Activated effector memory CD4-positive, alpha-beta T cell treated with anti-CD3 and anti-CD28 coated beads, Interleukin-2, amount 50 U/mL, for 16 hours (primary cell): ENCODE measurements at regions not wholly inside any gene's neighbourhood (a gene's known extent, or its start where the extent isn't known, plus 50 kb on each side); places are given as distances from the start of the nearest gene placed in this dataset.
"Not testable (repeated sequence)": the region's sequence is repeated elsewhere in the genome, so short reads cannot be mapped to it uniquely, and the experiment has no call there.

Experiments used
- DNase-seq: peaks from one replicate; pipeline ENCODE4 v3.0.0-alpha.2; 2020

DNA sequence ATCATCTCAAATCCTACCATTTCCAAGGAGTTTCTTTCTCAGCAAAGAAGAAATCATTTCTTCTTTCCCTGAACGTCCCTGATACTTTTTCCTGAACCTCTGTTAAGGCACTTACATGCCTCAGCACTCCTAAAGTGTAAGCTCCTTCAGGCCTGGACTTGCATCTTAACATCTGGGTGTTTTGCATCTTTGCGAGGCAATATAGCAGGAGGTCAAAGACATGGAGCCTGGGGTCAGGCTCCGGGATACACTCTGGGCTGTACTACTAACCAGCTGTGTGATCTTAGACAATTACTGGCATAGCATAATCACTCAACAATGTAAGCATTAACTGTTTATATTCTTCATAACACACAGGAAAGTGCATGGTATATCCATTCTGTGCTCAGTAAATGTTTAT is 275.5 kb upstream of the BOD1L1 start:
- DNase-seq: no peak

- no peak for DNase-seq
These were observed 276.4 kb upstream of the BOD1L1 start for GRCh38 chr4:13903901-13904300.

GRCh38 chr4:13905543-13905942 is 278.0 kb upstream of the BOD1L1 start:
- DNase-seq: no peak

DNA sequence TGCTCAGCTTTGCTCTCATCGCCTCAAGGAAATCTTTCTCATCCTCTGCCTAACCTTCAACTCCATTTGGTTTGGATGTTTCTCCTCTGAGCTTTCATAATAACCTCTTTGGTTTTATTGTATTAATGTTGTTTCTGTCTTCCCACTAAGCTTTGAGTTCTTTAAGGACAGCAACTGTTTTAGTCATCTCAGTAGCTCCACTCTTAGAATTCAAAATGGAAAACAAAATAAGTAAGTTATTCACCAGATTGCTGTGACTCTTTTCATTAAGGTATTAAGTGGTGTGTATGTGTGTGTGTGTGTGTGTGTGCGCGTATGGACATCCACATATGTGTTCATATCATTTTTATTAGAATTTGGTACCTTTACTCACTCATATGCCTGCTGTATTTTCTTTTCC is 279.2 kb upstream of the BOD1L1 start:
- no peak for DNase-seq

DNA sequence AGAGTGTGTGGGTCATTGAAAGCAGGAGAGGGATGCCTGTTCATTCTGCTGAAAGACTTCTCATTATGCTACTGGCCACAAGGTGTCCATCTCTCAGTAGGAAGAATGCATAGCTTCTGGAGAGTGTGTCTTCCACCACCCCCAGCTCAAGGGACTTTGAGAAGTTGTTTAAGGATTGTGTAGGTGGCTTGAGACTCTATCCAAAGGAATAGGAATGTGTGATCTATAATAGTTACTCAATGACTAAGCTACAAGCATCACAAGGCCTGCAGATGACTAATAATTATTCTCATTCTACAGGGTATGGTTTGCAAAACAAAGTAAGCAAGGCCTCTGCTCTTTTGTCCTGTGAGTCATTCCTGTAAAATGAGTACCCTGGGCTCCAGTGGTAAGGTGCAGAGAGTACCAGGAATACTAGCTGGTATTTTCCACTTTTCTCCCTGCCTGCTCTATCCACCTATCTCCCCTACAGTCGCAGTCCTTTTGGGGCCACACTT is 279.8 kb upstream of the BOD1L1 start:
- DNase-seq: no peak

DNA sequence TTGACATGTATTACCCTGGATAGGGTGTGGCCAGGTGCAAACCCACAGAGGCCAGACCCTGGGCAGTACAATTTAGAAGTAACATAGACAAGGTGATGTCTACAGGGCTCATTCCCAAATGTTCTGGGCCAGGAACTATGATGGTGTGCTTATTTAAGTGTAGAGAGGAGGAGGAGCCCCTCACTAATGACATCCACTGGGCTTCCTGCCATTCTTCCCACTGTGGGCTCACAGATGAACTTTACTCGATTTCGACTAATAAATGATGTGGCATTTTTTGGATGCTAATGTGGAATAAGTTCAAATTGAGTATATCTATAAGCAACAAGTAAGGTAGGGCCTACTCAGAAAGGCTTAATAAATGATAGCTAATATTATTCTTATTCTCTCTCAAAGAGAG is 280.9 kb upstream of the BOD1L1 start:
- DNase-seq: no peak

DNA sequence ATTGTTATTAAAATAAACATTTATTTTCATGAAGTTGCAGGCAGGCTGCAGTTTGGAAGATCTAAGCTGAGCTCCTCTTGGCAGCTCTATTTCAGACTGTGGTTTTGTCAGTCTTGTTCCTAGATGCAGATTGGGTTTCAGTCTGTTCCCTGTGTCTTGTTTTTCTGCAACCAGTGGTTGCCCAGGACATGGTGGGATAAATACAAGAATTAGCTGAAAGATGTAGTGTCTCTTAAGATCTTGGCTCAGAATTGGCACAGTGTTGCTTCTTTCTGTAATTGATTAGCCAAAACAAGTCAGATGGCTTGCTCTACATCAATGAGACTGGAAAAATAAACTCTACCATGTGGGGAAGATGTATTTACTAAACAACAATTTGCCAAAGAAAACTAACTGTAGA is 283.0 kb upstream of the BOD1L1 start:
- no peak for DNase-seq

DNA sequence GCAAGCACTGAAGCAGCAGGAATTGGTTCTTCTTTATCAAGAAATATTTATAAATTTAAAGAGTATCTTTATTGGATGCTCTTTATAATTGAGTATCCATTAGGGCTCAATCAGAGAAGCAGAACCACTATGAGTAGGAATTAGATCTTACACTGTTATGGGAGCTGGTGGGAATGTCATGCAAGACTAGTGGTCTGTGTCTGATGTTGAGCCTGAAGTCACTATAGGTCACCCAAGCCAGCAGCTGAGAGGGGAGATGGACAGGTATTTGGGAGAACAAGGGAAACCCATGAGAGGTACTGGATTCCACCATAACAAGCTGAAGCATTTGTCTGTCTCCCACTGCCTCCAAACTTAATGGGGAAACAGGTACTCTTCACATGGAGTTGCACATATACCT is 283.7 kb upstream of the BOD1L1 start:
- no peak for DNase-seq

GRCh38 chr4:13912436-13912925 is 285.0 kb upstream of the BOD1L1 start:
- no peak for DNase-seq

- DNase-seq: no peak
These were observed 285.4 kb upstream of the BOD1L1 start for GRCh38 chr4:13912966-13913365.

- no peak for DNase-seq
These were observed 289.5 kb upstream of the BOD1L1 start for GRCh38 chr4:13917015-13917414.

DNA sequence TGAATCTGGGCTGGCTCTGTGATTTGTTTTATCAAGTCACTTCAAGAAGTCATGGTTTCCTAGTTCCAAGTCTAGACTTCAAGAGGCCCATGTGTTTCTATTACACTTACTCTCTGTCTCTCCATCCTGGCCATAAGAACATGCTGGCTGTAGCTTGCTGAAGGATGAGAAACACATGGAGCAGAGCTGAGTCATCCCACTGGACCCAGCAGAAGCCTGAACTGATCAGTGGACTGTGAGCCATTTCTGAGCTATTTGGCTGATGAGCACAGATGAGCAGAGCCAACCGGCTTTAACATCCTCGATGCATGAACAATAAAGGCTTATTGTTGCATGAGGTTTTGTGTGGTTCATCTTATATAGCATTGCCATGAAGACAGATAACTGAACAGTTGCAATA is 290.6 kb upstream of the BOD1L1 start:
- no peak for DNase-seq

DNA sequence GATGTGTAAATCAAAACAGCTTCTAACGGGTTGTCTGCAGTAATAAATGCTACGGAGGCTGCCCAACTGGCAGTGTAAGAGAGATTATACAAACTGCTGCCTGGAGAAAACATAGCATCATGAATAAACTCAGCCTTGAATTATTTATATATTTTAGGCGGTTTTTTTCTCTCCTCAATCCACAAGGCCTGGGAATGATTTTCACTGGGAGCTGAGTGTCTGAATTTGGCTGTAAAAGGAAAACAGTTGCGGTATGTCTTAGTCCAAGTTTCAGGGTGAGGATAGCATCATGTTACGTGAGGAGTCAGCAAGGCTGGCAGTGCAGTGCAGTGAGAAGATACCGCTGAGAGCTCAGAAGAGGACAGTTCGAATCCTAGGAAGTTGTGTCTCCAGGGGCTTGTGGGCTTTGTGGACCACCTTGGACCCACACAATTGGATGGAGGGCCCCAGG is 291.5 kb upstream of the BOD1L1 start:
- DNase-seq: no peak

DNA sequence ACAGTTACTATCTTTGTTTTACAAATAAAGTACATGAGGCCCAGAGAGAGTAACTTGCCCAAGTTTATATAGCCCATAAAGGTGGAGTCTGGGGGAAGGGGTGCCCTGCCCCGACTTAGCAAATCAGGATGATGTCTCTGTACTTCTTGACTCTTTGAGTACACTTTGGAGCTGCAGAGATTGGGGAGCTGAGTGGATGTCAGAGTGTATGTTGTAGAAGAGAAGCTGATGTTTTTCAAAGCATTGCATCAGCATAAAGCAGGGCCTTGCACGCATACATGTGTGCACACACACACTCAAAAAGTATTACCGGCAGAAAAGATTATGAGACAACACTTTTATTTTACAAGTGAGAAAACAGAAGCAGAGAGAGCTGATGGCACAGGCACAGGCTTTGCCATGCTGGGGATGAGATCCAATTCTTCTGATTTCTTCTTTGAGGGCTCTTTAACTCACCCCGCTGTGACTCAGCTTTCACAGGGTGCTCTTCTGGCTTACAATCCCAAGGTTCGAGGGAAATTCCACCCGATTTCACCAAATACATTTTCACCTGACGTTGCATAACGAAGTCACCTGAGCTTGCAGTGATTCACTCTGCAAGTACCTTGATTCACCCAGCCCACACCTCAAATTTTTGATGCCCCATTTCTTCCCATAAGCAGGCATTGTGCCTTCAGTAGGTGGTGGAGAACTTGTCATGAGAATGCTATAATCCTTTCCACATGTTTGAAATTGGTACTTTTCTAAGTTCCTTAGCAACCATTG is 292.8 kb upstream of the BOD1L1 start:
- DNase-seq: no peak

DNA sequence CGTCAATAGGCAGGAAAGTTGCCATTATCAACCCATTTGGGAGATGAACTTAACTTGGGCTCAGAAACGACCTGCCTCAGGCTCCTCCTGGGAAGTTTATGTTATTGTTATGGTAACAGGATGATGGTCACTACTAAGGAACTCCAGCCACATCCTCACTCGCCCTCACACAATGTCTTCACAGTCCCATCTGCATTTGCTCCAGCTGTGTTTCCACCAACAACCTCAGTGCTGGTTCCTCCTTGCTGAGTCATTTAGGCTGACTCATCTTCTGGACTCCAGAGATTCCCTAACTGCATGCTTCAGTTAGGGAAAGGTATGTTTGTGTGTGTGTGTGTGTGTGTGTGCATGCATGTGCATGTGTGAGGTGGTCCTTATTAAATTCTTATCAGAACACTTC is 293.4 kb upstream of the BOD1L1 start:
- no peak for DNase-seq

DNA sequence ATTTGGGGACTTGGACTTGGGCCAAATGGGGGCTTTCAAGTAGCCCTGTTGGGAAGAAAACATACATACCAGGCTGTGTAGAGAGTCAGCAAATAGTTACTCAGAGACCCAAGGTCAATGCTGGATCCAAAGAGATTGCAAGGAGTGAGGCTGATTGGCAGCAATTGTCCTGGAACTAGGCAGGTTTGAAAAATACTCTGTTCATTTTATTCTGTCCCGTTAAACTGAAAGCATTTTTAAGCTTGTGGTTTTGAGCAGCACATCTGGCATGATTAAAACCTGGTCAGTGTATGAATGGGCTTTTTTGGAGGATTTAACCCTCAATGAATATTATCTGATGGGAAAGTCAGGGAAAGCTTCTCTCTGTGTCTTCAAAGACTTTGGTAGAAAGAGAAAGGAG is 294.3 kb upstream of the BOD1L1 start:
- DNase-seq: no peak

DNA sequence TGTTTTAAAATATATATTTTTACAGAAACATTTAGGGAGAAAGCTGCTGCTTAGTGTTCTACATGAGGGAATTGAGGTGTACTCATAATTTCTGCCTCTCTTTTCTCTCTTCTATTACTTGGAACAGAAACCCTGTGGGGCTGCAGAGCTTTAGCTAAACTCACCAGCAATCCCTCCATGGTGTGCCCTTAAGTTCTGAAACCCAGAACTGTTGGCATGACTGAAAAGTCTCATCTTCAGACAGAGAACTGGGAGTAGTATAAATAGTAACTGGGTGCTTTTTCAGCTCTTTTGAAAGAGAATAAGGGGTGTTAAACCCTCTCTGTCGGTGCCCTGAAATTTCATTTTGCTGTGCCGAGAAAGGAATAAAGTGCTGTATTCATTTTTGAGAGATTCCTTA is 294.9 kb upstream of the BOD1L1 start:
- DNase-seq: no peak

DNA sequence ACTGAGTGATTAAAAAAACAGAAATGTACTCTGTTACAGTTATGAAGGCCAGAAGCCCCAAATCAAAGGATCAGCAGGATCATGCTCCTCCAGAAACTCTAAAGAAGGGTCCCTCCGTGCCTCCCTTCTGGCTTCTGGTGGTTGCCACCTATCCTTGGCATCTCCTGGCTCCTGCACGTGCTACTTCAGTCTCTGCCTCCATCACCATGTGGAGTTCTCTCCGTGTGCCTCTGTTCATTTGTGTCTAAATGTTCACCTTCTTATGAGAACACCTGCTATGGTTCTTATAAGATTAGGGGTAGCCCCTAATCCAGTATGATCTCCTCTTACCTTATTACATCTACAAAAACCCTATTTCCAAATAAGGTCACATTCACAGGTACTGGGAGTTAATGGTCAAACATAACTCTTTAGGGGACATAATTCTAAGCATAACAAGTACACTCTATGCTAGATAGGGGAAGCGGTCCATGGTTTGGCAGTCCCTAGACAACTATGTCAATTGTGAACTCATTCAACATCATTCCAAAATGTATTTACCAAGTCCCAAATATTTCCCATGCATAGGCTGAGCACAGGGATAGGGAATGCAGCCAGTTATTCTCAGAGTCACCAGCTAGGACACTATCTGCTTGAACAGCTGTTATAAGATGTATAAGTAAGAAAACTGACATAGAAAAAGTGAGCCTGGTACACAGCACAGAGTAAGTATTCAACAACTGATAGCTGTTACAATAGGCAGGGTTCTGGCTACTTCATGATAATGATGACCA is 295.5 kb upstream of the BOD1L1 start:
- DNase-seq: no peak

DNA sequence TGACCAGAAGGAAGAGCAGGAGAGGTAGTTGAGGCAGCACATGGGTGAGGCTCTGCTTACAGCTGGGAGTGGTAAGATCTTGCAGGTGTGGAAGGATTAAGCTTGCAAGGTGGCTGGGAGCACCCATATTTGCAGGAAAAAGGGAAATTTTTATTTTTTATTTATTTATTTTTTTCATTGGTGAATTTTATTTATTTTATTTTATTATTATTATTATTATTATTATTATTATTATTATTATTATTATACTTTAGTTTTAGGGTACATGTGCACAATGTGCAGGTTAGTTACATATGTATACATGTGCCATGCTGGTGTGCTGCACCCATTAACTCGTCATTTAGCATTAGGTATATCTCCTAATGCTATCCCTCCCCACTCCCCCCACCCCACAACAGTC is 297.4 kb upstream of the BOD1L1 start:
- DNase-seq: not testable (repeated sequence)

- DNase-seq: no peak
These were observed 300.7 kb upstream of the BOD1L1 start for GRCh38 chr4:13928214-13928613.

DNA sequence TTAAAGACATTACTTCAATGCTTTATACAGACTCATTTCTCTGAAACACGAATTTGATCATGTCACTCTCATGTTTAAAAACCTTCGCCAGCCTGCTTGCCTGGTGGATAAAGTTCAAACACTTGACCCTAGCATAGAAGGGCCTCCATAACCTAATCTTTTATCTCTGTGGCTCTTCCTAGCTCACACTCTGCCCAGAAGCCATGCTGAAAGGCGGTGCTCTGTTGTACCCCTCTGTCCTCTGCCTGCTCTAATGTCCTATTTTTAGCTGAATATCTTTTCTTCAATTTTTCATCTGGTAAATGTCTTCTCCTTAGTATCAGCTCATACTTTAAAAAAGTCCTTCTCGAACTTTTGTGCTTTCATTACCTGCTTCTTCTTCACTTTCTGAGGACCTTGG is 302.6 kb upstream of the BOD1L1 start:
- DNase-seq: no peak

DNA sequence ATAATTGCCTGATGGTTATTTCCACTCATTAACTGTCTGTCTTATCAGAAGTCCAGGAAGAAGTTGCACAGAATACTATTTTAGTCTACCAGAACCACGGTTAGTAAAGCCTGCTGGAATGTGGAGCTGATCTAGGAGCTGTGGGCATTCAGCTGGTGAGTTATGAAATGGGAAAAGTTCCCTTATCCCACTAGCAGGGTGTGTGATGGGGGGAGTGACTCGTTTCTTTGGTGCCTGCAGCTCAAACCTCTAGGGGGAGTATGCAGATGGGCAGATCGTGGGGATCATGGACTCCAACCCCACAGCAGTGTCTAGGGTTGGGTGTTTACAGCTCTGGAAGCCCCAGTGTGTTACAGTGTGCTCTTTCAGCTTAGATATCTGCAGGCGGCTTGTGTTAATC is 305.7 kb upstream of the BOD1L1 start:
- DNase-seq: no peak

DNA sequence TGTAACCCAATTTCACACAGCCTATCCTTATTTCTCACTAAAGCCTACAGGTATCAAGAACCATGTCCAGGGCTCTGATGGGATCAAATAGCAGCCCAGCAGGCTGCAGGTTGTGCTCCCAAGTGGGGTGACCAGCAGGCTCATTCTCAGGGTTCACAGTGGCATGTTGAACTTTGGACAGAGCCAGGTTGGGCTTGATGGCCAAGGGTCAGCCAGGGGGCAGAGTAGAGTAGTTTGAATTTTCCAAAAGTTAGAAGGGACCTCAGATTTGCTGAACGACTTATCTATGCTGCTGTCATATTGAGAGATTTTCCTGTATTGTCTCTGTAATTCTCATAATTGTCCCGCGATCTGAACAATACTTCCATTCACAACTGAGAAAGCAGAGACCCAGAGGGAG is 310.8 kb upstream of the BOD1L1 start:
- DNase-seq: no peak

- DNase-seq: no peak
These were observed 313.4 kb upstream of the BOD1L1 start for GRCh38 chr4:13940921-13941320.
